ENCODE measurements at regions not wholly inside any gene's neighbourhood (a gene's known extent, or its start where the extent isn't known, plus 50 kb on each side); places are given as distances from the start of the nearest gene placed in this dataset.

DNA sequence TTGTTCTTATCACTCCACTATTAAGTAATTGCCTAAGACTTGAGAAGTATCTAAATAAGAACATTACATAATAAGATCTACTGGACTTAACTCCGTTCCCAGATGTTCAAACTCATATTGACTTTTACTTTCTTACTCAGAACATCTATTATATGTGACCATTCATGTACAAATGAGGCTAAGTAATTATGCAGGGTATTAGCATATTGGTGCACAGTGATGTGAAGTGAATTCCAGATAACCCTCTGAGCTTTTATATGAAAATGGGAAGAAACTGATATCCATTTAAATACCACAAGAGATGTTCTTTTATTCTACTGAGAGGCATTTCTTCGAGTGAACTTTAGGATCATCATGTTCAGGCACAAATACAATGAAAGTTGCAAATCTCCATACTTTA lies 135.7 kb downstream of the ZPLD1 start:
- Mint-ChIP-seq H3K27ac (ENCODE audit: unreplicated experiment) (no peak overlapping the region), H3K9me3 (ENCODE audit: unreplicated experiment) (no peaks in the 10 kb centered on the region), H3K27me3 (ENCODE audit: unreplicated experiment) (peaks cover 9% of the 10 kb centered on the region), H3K36me3 (ENCODE audit: unreplicated experiment) (no peaks in the 10 kb centered on the region), H3K4me3 (ENCODE audit: unreplicated experiment) (no peak overlapping the region), H3K4me1 (ENCODE audit: unreplicated experiment) (no peaks in the 10 kb centered on the region)
- DNase-seq (ENCODE audit: extremely low spot score, unreplicated experiment), result no peak
- TF ChIP-seq, protein P1, sequence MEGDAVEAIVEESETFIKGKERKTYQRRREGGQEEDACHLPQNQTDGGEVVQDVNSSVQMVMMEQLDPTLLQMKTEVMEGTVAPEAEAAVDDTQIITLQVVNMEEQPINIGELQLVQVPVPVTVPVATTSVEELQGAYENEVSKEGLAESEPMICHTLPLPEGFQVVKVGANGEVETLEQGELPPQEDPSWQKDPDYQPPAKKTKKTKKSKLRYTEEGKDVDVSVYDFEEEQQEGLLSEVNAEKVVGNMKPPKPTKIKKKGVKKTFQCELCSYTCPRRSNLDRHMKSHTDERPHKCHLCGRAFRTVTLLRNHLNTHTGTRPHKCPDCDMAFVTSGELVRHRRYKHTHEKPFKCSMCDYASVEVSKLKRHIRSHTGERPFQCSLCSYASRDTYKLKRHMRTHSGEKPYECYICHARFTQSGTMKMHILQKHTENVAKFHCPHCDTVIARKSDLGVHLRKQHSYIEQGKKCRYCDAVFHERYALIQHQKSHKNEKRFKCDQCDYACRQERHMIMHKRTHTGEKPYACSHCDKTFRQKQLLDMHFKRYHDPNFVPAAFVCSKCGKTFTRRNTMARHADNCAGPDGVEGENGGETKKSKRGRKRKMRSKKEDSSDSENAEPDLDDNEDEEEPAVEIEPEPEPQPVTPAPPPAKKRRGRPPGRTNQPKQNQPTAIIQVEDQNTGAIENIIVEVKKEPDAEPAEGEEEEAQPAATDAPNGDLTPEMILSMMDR (IDR thresholded peaks at IDR 0.05), result no peak

- TF ChIP-seq, protein P1 (IDR thresholded peaks at IDR 0.05), result no peak
- no peak overlapping the region for H3K4me3 Mint-ChIP-seq (ENCODE audit: unreplicated experiment)
- H3K9me3 Mint-ChIP-seq (ENCODE audit: unreplicated experiment), result no peaks in the 10 kb centered on the region
- peaks cover 9% of the 10 kb centered on the region for H3K27me3 Mint-ChIP-seq (ENCODE audit: unreplicated experiment)
- no peak for DNase-seq (ENCODE audit: extremely low spot score, unreplicated experiment)
- no peaks in the 10 kb centered on the region for H3K36me3 Mint-ChIP-seq (ENCODE audit: unreplicated experiment)
- no peak overlapping the region for H3K27ac Mint-ChIP-seq (ENCODE audit: unreplicated experiment)
- no peaks in the 10 kb centered on the region for H3K4me1 Mint-ChIP-seq (ENCODE audit: unreplicated experiment)
Observed at GRCh38 chr3:102571006-102571405, 136.2 kb downstream of the ZPLD1 start.

DNA sequence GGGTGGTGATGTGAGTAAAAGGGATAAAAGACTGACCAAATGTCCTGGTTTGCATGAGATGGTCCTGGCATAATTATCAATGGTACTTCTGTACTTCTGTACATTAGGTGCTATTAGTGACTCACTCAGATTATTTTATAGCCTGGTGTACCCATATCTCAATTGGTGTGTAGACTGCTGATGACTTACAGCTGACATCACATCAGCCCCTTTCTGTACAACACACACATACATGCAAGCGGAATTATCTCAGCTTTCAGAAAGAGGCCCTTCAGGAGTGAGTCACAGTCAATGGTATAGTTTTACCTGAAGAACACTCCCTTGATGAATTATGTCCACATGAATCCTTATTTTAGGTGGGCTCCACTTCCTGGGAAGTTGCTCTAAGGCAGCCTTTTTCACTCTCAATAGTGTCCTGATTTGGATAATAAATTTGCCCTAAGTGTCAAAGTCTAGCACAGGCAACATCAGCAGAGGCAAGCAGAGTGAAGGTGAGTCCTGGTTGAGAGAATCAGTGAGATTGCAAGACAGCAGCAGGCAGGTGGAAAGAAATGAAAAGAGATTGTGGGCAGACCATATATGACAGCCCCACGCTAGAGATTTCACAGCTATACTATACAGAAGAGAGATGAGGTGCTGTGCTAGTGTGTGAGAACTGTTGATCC lies 137.0 kb downstream of the ZPLD1 start:
- Mint-ChIP-seq H3K9me3 (ENCODE audit: unreplicated experiment) (no peaks in the 10 kb centered on the region), H3K36me3 (ENCODE audit: unreplicated experiment) (no peaks in the 10 kb centered on the region), H3K4me1 (ENCODE audit: unreplicated experiment) (no peaks in the 10 kb centered on the region), H3K27me3 (ENCODE audit: unreplicated experiment) (peaks cover 7% of the 10 kb centered on the region), H3K4me3 (ENCODE audit: unreplicated experiment) (no peak overlapping the region), H3K27ac (ENCODE audit: unreplicated experiment) (no peak overlapping the region)
- TF ChIP-seq, protein P1 (IDR thresholded peaks at IDR 0.05), result no peak
- DNase-seq (ENCODE audit: extremely low spot score, unreplicated experiment), result no peak

- DNase-seq (ENCODE audit: extremely low spot score, unreplicated experiment), result no peak
- TF ChIP-seq, protein P1 (IDR thresholded peaks at IDR 0.05), result no peak
- no peak overlapping the region for H3K27ac Mint-ChIP-seq (ENCODE audit: unreplicated experiment)
- no peaks in the 10 kb centered on the region for H3K9me3 Mint-ChIP-seq (ENCODE audit: unreplicated experiment)
- no peak overlapping the region for H3K4me3 Mint-ChIP-seq (ENCODE audit: unreplicated experiment)
- H3K4me1 Mint-ChIP-seq (ENCODE audit: unreplicated experiment), result no peaks in the 10 kb centered on the region
- peaks cover 7% of the 10 kb centered on the region for H3K27me3 Mint-ChIP-seq (ENCODE audit: unreplicated experiment)
- H3K36me3 Mint-ChIP-seq (ENCODE audit: unreplicated experiment), result no peaks in the 10 kb centered on the region
Observed at GRCh38 chr3:102573483-102574028, 138.7 kb downstream of the ZPLD1 start.

DNA sequence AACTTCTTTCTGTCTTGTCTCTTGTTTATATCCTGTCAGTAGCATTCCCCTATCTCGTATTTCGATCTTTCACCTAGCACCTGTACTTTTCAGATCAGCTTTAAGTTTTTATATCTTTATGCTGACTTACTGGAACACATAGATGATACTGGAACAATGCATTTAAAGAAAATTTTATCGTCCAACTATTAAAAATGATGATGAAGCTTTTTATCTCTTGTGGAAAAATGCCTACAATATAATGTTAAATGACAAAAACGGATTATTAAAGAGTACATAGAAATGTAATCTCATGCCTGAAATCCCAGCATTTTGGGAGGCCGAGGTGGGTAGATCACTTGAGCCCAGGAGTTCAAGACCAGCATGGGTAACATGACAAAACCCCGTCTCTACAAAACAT lies 139.5 kb downstream of the ZPLD1 start:
- H3K4me3 Mint-ChIP-seq (ENCODE audit: unreplicated experiment), result no peak overlapping the region
- H3K36me3 Mint-ChIP-seq (ENCODE audit: unreplicated experiment), result no peaks in the 10 kb centered on the region
- TF ChIP-seq, protein P1 (IDR thresholded peaks at IDR 0.05), result no peak
- no peak overlapping the region for H3K27ac Mint-ChIP-seq (ENCODE audit: unreplicated experiment)
- H3K9me3 Mint-ChIP-seq (ENCODE audit: unreplicated experiment), result no peaks in the 10 kb centered on the region
- DNase-seq (ENCODE audit: extremely low spot score, unreplicated experiment), result no peak
- peaks cover 7% of the 10 kb centered on the region for H3K27me3 Mint-ChIP-seq (ENCODE audit: unreplicated experiment)
- no peaks in the 10 kb centered on the region for H3K4me1 Mint-ChIP-seq (ENCODE audit: unreplicated experiment)
